SU-DHL-6 (cell line): ENCODE measurements at regions not wholly inside any gene's neighbourhood (a gene's known extent, or its start where the extent isn't known, plus 50 kb on each side); places are given as distances from the start of the nearest gene placed in this dataset.

Experiments used
- EZH2phosphoT487 ChIP-seq: fragments of 200-600 bp; sonication (generic), shearing (Covaris generic); conservative IDR thresholded peaks from 2 replicates; pipeline ENCODE4 v1.6.1; 2018; ENCODE audit warnings: mild to moderate bottlenecking, antibody characterized with exemption, low read length, moderate library complexity, mixed read lengths
- TF ChIP-seq, protein P1 (sequence below): fragments of 200-600 bp; sonication (generic); IDR thresholded peaks from one replicate; pipeline ENCODE4 v1.5.1; 2017; ENCODE audit warnings: antibody characterized with exemption, mild to moderate bottlenecking, low read length, moderate library complexity; ENCODE audit not compliant: insufficient read depth, poor library complexity, severe bottlenecking

DNA sequence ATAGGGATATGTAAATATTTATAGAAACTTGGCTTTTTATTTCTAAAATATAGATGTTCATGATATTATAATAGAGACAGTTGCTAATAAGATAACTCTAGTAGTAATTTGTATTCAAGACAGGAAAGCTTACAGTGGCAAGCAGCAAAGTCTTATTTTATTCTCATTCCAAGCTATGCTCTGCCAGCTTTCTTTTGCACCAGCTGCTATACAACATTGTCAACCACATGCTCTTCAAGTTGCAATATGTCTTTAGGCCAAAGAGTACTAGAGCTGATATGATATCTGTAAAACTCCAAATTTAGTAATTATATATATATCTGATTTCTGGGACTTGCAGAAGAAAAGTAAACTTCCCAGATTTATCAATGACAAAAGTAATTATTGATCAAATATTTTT lies 350.1 kb downstream of the HGF start:
- TF ChIP-seq, protein P1, sequence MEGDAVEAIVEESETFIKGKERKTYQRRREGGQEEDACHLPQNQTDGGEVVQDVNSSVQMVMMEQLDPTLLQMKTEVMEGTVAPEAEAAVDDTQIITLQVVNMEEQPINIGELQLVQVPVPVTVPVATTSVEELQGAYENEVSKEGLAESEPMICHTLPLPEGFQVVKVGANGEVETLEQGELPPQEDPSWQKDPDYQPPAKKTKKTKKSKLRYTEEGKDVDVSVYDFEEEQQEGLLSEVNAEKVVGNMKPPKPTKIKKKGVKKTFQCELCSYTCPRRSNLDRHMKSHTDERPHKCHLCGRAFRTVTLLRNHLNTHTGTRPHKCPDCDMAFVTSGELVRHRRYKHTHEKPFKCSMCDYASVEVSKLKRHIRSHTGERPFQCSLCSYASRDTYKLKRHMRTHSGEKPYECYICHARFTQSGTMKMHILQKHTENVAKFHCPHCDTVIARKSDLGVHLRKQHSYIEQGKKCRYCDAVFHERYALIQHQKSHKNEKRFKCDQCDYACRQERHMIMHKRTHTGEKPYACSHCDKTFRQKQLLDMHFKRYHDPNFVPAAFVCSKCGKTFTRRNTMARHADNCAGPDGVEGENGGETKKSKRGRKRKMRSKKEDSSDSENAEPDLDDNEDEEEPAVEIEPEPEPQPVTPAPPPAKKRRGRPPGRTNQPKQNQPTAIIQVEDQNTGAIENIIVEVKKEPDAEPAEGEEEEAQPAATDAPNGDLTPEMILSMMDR = no peak
- no peak for TF ChIP-seq EZH2phosphoT487
